ENCODE measurements at regions not wholly inside any gene's neighbourhood (a gene's known extent, or its start where the extent isn't known, plus 50 kb on each side); places are given as distances from the start of the nearest gene placed in this dataset.

DNA sequence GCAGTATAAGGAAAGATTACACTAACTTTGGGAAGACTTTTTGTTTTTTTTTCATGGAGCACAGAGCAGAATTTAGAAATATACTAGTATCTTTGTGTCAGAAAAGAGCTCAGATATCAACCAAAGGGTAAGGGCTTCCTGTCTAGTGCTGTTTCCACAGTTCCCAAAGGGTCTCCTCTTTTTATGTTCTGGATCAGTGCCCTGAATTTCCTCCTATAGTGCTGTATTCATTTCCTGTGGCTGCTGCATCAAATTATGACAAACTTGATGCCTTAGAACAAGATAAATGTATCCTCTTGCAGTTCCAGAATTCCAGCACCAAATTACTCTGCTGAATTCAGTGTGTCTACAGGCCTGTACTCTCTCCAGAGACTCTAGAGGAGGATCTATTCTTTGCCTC lies 219.8 kb upstream of the THRB start:
- TF ChIP-seq, protein P1, sequence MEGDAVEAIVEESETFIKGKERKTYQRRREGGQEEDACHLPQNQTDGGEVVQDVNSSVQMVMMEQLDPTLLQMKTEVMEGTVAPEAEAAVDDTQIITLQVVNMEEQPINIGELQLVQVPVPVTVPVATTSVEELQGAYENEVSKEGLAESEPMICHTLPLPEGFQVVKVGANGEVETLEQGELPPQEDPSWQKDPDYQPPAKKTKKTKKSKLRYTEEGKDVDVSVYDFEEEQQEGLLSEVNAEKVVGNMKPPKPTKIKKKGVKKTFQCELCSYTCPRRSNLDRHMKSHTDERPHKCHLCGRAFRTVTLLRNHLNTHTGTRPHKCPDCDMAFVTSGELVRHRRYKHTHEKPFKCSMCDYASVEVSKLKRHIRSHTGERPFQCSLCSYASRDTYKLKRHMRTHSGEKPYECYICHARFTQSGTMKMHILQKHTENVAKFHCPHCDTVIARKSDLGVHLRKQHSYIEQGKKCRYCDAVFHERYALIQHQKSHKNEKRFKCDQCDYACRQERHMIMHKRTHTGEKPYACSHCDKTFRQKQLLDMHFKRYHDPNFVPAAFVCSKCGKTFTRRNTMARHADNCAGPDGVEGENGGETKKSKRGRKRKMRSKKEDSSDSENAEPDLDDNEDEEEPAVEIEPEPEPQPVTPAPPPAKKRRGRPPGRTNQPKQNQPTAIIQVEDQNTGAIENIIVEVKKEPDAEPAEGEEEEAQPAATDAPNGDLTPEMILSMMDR (IDR thresholded peaks at IDR 0.05; ENCODE audit: insufficient read depth, low read length) = no peak
- TF ChIP-seq, protein P2, sequence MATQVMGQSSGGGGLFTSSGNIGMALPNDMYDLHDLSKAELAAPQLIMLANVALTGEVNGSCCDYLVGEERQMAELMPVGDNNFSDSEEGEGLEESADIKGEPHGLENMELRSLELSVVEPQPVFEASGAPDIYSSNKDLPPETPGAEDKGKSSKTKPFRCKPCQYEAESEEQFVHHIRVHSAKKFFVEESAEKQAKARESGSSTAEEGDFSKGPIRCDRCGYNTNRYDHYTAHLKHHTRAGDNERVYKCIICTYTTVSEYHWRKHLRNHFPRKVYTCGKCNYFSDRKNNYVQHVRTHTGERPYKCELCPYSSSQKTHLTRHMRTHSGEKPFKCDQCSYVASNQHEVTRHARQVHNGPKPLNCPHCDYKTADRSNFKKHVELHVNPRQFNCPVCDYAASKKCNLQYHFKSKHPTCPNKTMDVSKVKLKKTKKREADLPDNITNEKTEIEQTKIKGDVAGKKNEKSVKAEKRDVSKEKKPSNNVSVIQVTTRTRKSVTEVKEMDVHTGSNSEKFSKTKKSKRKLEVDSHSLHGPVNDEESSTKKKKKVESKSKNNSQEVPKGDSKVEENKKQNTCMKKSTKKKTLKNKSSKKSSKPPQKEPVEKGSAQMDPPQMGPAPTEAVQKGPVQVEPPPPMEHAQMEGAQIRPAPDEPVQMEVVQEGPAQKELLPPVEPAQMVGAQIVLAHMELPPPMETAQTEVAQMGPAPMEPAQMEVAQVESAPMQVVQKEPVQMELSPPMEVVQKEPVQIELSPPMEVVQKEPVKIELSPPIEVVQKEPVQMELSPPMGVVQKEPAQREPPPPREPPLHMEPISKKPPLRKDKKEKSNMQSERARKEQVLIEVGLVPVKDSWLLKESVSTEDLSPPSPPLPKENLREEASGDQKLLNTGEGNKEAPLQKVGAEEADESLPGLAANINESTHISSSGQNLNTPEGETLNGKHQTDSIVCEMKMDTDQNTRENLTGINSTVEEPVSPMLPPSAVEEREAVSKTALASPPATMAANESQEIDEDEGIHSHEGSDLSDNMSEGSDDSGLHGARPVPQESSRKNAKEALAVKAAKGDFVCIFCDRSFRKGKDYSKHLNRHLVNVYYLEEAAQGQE (IDR thresholded peaks at IDR 0.05; ENCODE audit: insufficient replicate concordance, low read depth) = no peak
- TF ChIP-seq POLR2AphosphoS5 (IDR thresholded peaks at IDR 0.05; ENCODE audit: low read depth) = no peak
